HG03342 (cell line): ENCODE measurements at regions not wholly inside any gene's neighbourhood (a gene's known extent, or its start where the extent isn't known, plus 50 kb on each side); places are given as distances from the start of the nearest gene placed in this dataset.
"Not testable (repeated sequence)": the region's sequence is repeated elsewhere in the genome, so short reads cannot be mapped to it uniquely, and the experiment has no call there.

Experiments
- ATAC-seq: cut with Tn5 transposase; IDR thresholded peaks from one replicate; pipeline ENCODE4 v1.9.1; 2021; ENCODE audit warnings: mild to moderate bottlenecking, moderate library complexity; ENCODE audit not compliant: unreplicated experiment

GRCh38 chr1:163970699-163971098 is 588.3 kb upstream of the PBX1 start:
- no peak for ATAC-seq

- no peak for ATAC-seq
These were observed 585.4 kb upstream of the PBX1 start for GRCh38 chr1:163973586-163973985.

GRCh38 chr1:163974120-163974519 is 584.9 kb upstream of the PBX1 start:
- no peak for ATAC-seq

DNA sequence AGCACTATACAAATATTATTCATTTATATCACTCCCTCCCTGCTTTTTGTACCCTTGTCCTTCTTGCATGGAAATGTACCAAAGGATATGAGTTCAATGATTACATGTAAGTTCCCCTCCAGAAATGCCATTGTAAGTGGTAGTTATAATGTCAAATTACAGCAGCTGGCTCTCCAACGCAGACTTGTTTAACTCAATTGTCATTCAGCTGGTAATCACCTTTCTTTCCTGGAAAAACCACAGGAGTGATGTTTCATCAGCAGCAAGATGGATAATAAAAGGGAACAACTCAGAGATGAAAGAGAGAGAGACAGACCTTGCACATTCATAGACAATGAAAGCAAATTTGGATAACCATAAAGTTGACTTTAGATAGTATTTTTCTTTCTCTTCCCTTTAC is 578.6 kb upstream of the PBX1 start:
- no peak for ATAC-seq

DNA sequence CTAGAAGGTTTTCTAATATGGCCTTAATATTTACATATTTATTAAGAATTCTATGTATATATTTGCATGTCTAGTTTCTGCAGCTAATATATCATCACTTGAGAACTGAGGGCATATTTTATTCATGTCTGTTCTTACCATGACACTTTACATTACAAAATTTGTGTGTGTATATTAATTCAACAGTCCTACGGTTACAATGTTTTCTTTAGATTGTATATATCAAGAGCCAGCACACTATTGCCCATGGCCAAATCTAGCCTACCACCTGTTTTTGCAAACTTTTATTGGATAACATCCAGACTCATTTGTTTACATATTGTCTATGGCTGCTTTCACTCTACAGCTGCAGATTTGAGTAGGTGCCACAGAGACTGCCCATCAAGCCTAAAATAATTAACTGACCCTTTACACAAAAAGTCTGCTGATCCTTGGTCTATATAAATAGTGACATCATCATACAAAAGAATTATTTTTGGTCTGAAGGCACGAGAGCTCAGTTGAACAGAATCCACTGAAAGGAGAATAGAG is 577.4 kb upstream of the PBX1 start:
- ATAC-seq, result no peak

- ATAC-seq, result no peak
These were observed 575.9 kb upstream of the PBX1 start for GRCh38 chr1:163983097-163983496.

GRCh38 chr1:163985700-163986099 is 573.3 kb upstream of the PBX1 start:
- ATAC-seq, result no peak

DNA sequence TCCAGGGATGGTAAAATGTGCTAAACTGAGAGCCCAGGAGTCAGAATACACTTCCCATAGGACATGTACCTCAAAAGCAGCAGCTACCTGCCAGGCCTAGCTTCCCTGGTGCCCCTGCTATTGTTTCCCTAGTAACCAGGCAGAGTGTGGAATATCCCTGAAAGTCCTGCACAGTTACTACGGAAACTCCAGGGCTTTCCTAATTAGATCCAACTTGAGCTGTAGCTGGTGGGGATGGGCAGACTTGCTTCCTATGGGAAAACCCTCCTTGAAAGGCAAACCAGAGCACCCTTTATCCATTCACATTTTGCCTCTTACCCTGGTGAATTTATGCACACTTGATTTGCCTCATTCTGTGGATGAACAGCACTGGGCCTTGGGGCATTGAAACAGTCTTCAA is 559.9 kb upstream of the PBX1 start:
- ATAC-seq, result no peak

DNA sequence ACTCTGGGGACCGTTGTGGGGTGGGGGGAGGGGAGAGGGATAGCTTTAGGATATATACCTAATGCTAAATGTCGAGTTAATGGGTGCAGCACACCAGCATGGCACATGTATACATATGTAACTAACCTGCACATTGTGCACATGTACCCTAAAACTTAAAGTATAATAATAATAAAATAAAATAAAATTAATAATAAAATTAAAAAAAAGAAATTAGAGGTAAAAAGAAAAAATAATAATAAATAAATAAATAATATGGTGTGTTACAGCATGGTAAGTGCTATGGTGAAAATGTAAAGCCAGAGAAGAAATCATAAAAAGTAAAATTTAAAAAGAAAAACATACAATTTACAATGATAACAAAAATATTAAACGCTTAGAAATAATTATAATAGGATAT is 552.8 kb upstream of the PBX1 start:
- not testable (repeated sequence) for ATAC-seq

DNA sequence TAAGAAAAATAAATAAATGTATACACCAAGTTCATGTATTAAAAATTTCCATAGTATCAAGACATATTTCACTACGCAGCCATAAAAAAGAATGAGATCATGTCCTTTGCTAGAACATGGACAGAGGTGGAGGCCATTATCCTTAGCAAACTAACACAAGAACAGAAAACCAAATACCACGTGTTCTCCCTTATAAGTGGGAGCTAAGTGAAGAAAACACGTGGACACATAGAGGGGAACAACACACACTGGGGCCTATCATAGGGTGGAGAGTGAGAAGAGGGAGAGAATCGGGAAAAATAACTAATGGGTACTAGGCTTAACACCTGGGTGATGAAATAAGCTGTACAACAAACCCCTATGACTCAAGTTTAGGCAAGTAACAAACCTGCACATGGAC is 552.4 kb upstream of the PBX1 start:
- no peak for ATAC-seq

- no peak for ATAC-seq
These were observed 541.7 kb upstream of the PBX1 start for GRCh38 chr1:164017239-164017638.

DNA sequence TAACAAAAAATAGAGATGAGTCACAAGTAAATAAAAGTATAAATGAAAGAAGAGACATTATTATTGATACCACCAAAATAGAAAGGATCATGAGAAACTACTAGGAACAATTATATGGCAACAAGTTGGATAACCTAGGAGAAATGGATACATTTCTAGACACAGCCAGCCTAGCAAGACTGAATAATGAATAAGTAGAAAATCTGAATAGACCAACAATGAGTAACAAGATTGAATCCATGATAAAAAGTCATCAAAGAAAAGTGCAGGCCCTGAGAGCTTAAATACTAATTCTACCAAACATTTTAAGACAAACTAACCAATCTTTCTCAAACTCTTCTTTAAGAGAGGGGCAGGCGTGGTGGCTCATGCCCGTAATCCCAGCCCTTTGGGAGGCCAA is 538.6 kb upstream of the PBX1 start:
- no peak for ATAC-seq

- no peak for ATAC-seq
These were observed 537.2 kb upstream of the PBX1 start for GRCh38 chr1:164021813-164022212.

DNA sequence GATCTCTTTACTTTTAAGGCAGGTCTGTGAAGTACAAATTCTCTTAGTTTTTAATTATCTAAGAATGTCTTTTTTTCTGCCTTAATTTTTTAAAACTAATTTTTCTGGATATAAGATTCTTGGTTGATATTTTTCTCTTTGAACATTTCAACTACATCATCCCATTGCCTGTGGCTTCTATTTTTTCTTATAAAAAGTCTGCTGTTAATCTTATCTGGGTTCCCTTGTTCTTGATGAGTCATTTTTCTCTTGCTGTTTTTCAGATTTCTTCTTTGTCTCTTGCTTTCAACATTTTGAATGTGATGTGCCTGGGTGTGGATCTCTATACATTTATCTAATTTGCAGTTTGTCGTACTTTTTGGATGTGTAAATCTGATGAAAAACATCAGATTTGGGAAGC is 525.2 kb upstream of the PBX1 start:
- no peak for ATAC-seq

- no peak for ATAC-seq
These were observed 518.2 kb upstream of the PBX1 start for GRCh38 chr1:164040754-164041153.

DNA sequence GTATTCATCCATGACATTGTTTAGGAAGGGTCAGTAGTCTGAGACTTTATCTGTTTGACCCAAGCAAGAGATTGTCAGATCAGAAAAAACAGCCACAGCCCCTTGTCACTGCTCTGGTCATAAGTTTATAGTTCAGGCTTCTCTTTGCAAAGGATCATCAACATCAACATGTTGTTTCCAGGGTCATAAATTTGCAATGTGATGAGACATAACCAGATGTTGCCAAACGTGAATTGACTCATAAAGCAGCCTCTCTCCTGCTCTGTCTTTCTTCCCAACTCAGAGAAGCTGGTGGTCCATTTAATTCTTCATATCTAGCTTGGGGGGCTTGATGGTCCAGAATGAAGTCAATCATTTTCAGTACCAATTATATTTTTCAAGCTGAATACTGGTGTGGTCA is 507.2 kb upstream of the PBX1 start:
- no peak for ATAC-seq

DNA sequence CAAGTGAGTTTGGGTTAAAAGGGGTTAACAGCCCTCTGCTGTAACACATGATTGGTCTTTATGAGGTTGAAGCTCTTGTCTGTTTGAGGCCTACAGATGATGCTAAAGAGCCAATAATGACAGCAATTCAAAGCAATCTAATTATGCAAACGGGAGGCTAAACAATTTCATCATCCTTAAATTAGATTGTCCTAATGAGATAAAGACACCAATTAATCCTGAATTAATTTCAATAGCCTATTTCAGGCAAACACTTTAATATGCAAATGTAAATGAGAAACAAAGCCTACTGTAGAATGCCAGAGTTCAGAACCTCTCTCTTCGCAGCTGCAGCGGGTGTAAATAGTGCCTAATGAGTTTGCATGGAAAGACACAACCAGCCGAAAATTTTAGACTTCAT is 504.7 kb upstream of the PBX1 start:
- ATAC-seq, result no peak

GRCh38 chr1:164058198-164058597 is 500.8 kb upstream of the PBX1 start:
- no peak for ATAC-seq

DNA sequence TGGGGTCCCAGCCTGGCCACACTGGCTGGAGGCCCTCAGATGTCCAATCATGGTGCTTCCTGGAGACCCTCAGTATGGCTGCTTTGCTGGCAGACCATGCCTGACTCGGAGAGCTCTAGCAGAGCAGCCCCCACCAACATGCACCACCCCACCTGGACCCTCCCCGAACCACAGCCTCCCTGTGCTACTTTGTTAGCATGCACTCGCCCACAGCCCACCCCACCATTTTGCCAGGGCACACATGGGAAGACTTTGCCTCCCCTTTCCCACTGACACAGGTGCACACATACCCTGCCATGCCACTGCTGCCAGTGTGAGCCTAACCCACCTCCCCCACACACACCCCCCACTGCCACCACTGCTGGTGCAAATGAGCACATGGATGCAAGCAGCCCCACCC is 497.5 kb upstream of the PBX1 start:
- ATAC-seq, result no peak

- no peak for ATAC-seq
These were observed 494.5 kb upstream of the PBX1 start for GRCh38 chr1:164064501-164064900.

DNA sequence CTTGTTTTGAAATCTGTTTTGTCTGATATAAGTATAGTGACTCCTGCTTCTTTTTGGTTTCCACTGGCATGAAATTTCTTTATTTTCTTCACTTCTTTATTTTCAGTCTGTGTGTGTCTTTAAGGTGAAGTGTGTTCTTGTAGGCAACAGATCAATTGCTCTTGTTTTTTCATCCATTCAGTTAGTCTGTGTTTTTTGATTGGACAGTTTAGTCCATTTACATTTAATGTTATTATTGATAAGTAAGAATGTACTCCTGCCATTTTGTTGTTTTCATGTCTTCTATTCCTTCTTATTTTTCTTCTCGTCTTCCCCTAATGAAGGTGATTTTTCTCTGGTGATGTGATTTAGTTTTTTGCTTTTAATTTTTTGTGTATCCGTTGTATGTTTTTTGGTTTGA is 487.7 kb upstream of the PBX1 start:
- ATAC-seq, result no peak

DNA sequence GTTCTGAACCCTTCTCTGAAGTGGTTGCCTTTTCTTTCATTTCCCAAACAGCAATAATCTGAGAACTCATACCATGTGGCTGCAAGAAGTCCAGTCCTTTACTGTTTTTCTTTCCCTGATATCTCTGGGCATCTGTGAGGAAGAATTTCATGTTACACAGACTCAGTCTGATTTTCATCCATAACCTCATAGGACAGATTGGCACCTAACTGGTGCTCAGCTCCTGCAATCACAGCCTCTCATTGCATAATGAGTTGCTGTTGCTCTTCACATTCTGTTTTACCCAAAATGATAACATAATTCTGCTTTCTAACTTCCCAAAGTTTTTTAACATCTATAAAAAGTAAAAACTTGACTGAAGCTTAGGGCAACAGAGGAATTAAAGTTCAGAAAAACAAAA is 472.2 kb upstream of the PBX1 start:
- no peak for ATAC-seq

- ATAC-seq, result no peak
These were observed 471.0 kb upstream of the PBX1 start for GRCh38 chr1:164087906-164088453.
